NCI-H2171 treated with DMSO at 0.1 percent for 48 hours (cell line): ENCODE measurements at regions not wholly inside any gene's neighbourhood (a gene's known extent, or its start where the extent isn't known, plus 50 kb on each side); places are given as distances from the start of the nearest gene placed in this dataset.

Source experiments
- DNase-seq: peaks from one replicate; lab custom pipeline; 2025; lab: John Stamatoyannopoulos, UW

- DNase-seq: no peak
Measured at GRCh38 chr5:173802670-173803165, 85.4 kb upstream of the CPEB4 start.

GRCh38 chr5:173804579-173804978 is 83.6 kb upstream of the CPEB4 start:
- DNase-seq: no peak

- DNase-seq: no peak
Measured at GRCh38 chr5:173806270-173807035, 81.7 kb upstream of the CPEB4 start.

GRCh38 chr5:173807181-173807655 is 80.9 kb upstream of the CPEB4 start:
- DNase-seq: no peak

GRCh38 chr5:173808079-173808808 is 79.9 kb upstream of the CPEB4 start:
- DNase-seq: no peak

GRCh38 chr5:173809014-173809413 is 79.1 kb upstream of the CPEB4 start:
- no peak for DNase-seq

- DNase-seq: no peak
Measured at GRCh38 chr5:173812811-173813550, 75.2 kb upstream of the CPEB4 start.

- DNase-seq: no peak
Measured at GRCh38 chr5:173814053-173814452, 74.1 kb upstream of the CPEB4 start.

- no peak for DNase-seq
Measured at GRCh38 chr5:173815571-173815970, 72.6 kb upstream of the CPEB4 start.

GRCh38 chr5:173816728-173817127 is 71.4 kb upstream of the CPEB4 start:
- no peak for DNase-seq

GRCh38 chr5:173817561-173817960 is 70.6 kb upstream of the CPEB4 start:
- no peak for DNase-seq

GRCh38 chr5:173819521-173819920 is 68.6 kb upstream of the CPEB4 start:
- DNase-seq: no peak

- DNase-seq: no peak
Measured at GRCh38 chr5:173823274-173823644, 64.9 kb upstream of the CPEB4 start.

- no peak for DNase-seq
Measured at GRCh38 chr5:173823721-173824567, 64.2 kb upstream of the CPEB4 start.

GRCh38 chr5:173825215-173825865 is 62.8 kb upstream of the CPEB4 start:
- no peak for DNase-seq

- DNase-seq: no peak
Measured at GRCh38 chr5:173826086-173826427, 62.1 kb upstream of the CPEB4 start.

- no peak for DNase-seq
Measured at GRCh38 chr5:173826428-173827350, 61.5 kb upstream of the CPEB4 start.

- no peak for DNase-seq
Measured at GRCh38 chr5:173828952-173829351, 59.2 kb upstream of the CPEB4 start.

- DNase-seq: peak; percentile 24
Measured at GRCh38 chr5:173829826-173830225, 58.3 kb upstream of the CPEB4 start.

- no peak for DNase-seq
Measured at GRCh38 chr5:173830421-173830820, 57.7 kb upstream of the CPEB4 start.
